Fibroblast of pulmonary artery (primary cell): ENCODE measurements at regions not wholly inside any gene's neighbourhood (a gene's known extent, or its start where the extent isn't known, plus 50 kb on each side); places are given as distances from the start of the nearest gene placed in this dataset.

Source experiments
- DNase-seq: peaks from one replicate; pipeline ENCODE4 v3.0.0-alpha.2; 2010; ENCODE audit warnings: low read depth
- H3K4me3 ChIP-seq: replicated peaks from 2 replicates; pipeline ENCODE4 v1.5.1; 2011; ENCODE audit warnings: low read depth, mild to moderate bottlenecking, control low read depth, low read length, moderate library complexity
- CTCF ChIP-seq: IDR thresholded peaks from 2 replicates; pipeline ENCODE4 v1.5.1; 2011; ENCODE audit warnings: mild to moderate bottlenecking, control low read depth, low read length, inconsistent platforms; ENCODE audit errors: missing control alignments

- no peak for TF ChIP-seq CTCF
- peak; percentile 46 for DNase-seq
- H3K4me3 ChIP-seq: no peak overlapping the region
These were observed 1018.2 kb downstream of the DIPK2A start for GRCh38 chr3:144989807-144990206.

- no peak for TF ChIP-seq CTCF
- DNase-seq: no peak
- H3K4me3 ChIP-seq: no peak overlapping the region
These were observed 1024.2 kb downstream of the DIPK2A start for GRCh38 chr3:144995856-144996255.

GRCh38 chr3:145005427-145005826 is 1033.8 kb downstream of the DIPK2A start:
- DNase-seq: no peak
- no peak overlapping the region for H3K4me3 ChIP-seq
- no peak for TF ChIP-seq CTCF

- no peak for TF ChIP-seq CTCF
- DNase-seq: peak; percentile 7
- H3K4me3 ChIP-seq: no peak overlapping the region
These were observed 1034.6 kb downstream of the DIPK2A start for GRCh38 chr3:145006271-145006670.

- no peak for TF ChIP-seq CTCF
- no peak for DNase-seq
- H3K4me3 ChIP-seq: no peak overlapping the region
These were observed 1042.3 kb downstream of the DIPK2A start for GRCh38 chr3:145013931-145014330.

- peak; percentile 83 for DNase-seq
- no peak for TF ChIP-seq CTCF
- H3K4me3 ChIP-seq: no peak overlapping the region
These were observed 1043.6 kb downstream of the DIPK2A start for GRCh38 chr3:145015253-145015652.

- DNase-seq: peak; percentile 63
- no peak for TF ChIP-seq CTCF
These were observed 1046.3 kb downstream of the DIPK2A start for GRCh38 chr3:145017959-145018358.

More at GRCh38 chr3:145017959-145018358, 1046.3 kb downstream of the DIPK2A start:
- no peak overlapping the region for H3K4me3 ChIP-seq
